ENCODE measurements at regions not wholly inside any gene's neighbourhood (a gene's known extent, or its start where the extent isn't known, plus 50 kb on each side); places are given as distances from the start of the nearest gene placed in this dataset.

GRCh38 chr2:111687911-111688310 lies 196.1 kb downstream of the ANAPC1 start:
- TF ChIP-seq, protein P1, sequence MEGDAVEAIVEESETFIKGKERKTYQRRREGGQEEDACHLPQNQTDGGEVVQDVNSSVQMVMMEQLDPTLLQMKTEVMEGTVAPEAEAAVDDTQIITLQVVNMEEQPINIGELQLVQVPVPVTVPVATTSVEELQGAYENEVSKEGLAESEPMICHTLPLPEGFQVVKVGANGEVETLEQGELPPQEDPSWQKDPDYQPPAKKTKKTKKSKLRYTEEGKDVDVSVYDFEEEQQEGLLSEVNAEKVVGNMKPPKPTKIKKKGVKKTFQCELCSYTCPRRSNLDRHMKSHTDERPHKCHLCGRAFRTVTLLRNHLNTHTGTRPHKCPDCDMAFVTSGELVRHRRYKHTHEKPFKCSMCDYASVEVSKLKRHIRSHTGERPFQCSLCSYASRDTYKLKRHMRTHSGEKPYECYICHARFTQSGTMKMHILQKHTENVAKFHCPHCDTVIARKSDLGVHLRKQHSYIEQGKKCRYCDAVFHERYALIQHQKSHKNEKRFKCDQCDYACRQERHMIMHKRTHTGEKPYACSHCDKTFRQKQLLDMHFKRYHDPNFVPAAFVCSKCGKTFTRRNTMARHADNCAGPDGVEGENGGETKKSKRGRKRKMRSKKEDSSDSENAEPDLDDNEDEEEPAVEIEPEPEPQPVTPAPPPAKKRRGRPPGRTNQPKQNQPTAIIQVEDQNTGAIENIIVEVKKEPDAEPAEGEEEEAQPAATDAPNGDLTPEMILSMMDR (IDR thresholded peaks at IDR 0.05; ENCODE audit: insufficient read depth, low read depth, low read length) = no peak
- no peak for DNase-seq (ENCODE audit: low read depth)
- no peak overlapping the region for H3K4me3 ChIP-seq (ENCODE audit: low read depth, low read length)

DNA sequence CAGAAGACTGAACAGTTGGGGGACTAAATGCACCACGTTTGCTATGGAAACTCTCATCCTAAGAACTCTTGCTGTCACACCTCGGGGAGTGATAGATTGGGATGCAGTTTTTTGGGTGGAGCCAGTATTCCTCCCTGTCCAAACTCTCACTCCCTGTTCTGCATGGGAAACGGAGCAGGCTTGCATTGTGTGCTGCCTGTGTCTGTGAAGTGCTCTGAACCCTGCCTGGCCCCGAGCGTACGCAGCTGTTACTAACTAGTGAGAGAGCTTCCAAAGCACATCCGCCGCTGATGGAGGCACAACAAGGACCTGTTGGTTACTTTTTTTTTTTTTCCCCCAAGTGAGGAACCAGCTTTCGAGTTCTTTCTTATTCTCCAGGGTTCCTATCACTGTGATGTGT lies 195.5 kb downstream of the ANAPC1 start:
- no peak for DNase-seq (ENCODE audit: low read depth)
- TF ChIP-seq, protein P1 (IDR thresholded peaks at IDR 0.05; ENCODE audit: insufficient read depth, low read depth, low read length) = no peak
- no peak overlapping the region for H3K4me3 ChIP-seq (ENCODE audit: low read depth, low read length)

GRCh38 chr2:111689174-111689573 lies 194.8 kb downstream of the ANAPC1 start:
- no peak for DNase-seq (ENCODE audit: low read depth)
- TF ChIP-seq, protein P1 (IDR thresholded peaks at IDR 0.05; ENCODE audit: insufficient read depth, low read depth, low read length) = no peak
- H3K4me3 ChIP-seq (ENCODE audit: low read depth, low read length) = no peak overlapping the region

GRCh38 chr2:111689941-111690340 lies 194.1 kb downstream of the ANAPC1 start:
- no peak for DNase-seq (ENCODE audit: low read depth)
- no peak overlapping the region for H3K4me3 ChIP-seq (ENCODE audit: low read depth, low read length)
- TF ChIP-seq, protein P1 (IDR thresholded peaks at IDR 0.05; ENCODE audit: insufficient read depth, low read depth, low read length) = no peak

- no peak overlapping the region for H3K4me3 ChIP-seq (ENCODE audit: low read depth, low read length)
- TF ChIP-seq, protein P1 (IDR thresholded peaks at IDR 0.05; ENCODE audit: insufficient read depth, low read depth, low read length) = no peak
- no peak for DNase-seq (ENCODE audit: low read depth)
Observed at GRCh38 chr2:111691164-111691875, 192.7 kb downstream of the ANAPC1 start.

GRCh38 chr2:111692311-111692710 lies 191.7 kb downstream of the ANAPC1 start:
- TF ChIP-seq, protein P1 (IDR thresholded peaks at IDR 0.05; ENCODE audit: insufficient read depth, low read depth, low read length) = peak; percentile 13

DNA sequence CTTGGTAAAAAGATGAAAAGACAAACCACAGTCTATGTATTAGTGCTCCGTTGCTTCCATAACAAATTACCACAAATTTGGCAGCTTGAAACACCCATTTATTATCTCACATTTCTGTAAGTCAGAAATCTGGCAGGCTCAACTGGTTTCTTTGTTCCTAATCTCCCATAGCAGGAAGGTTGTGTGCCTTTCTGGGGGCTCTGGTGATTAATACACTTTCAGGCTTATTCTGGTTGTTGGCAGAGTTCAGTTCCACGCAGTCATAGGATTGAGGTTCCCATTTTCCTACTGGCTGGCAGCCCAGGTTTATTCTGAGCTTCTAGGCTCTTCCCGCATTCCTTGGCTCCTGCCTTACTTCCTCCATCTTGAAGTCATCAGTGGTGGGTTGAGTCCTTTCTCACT lies 189.3 kb downstream of the ANAPC1 start:
- H3K4me3 ChIP-seq (ENCODE audit: low read depth, low read length) = no peak overlapping the region
- TF ChIP-seq, protein P1 (IDR thresholded peaks at IDR 0.05; ENCODE audit: insufficient read depth, low read depth, low read length) = no peak

More at GRCh38 chr2:111692311-111692710, 191.7 kb downstream of the ANAPC1 start:
- no peak overlapping the region for H3K4me3 ChIP-seq (ENCODE audit: low read depth, low read length)
- DNase-seq (ENCODE audit: low read depth) = no peak

More for the DNA sequence above, 189.3 kb downstream of the ANAPC1 start:
- DNase-seq (ENCODE audit: low read depth) = peak; percentile 27

Measured in fibroblast of villous mesenchyme (primary cell).